GM18909 (cell line): ENCODE measurements at regions not wholly inside any gene's neighbourhood (a gene's known extent, or its start where the extent isn't known, plus 50 kb on each side); places are given as distances from the start of the nearest gene placed in this dataset.

Experiments used
- ATAC-seq: cut with Tn5 transposase; IDR thresholded peaks from one replicate; pipeline ENCODE4 v1.9.1; 2021; ENCODE audit warnings: mild to moderate bottlenecking; ENCODE audit not compliant: unreplicated experiment, poor library complexity

DNA sequence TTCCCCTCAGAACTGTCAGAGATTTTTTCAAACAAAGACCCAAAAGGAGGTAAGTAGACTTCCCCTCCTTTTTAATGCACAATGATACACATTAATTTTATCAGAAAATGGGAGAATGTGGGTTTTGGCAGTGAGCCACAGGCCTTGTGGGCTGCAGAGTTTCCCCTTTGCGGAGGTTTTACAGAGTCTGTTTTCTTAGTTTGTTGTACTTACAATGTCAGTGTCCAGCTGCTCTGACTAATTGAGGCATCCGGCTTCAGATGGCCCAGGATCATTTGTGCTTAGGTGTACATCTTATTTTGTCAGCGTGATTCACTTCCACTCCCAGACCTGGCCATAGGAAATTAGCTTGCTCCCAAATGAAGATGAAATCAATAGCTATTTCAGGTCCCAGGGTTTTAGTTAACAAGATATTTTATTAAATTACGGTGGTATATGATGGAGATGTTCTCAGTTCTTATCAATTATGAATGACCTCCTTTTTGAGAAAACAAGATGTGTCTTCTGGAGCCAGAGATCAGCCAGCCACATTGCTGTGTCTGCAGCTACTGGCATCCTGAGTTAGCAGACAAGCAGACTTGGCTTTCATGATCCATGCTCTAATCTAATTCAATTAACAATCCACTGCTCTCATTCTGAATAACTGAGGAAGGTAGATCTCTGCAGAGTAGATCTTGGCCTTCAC, 1086.6 kb upstream of the SORCS1 start:
- ATAC-seq: no peak

DNA sequence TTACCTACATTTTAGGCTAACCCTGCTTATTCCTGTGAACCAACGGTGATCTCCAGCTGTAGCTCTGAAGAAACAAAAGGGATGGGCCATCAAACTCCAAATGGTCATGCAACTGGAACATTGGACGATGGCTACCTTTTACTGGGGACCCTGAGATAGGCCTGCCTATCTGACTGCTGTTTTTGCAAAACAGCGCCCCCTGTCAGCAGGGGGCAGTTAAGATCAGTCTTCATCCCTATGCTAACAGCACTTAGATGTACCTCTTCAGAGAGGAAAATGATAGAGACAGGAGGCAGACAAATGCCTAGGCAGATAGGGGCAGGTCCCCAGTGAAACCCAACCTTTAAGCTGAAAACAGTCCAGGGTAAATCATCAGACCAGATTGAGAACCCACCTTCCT, 1085.4 kb upstream of the SORCS1 start:
- no peak for ATAC-seq

DNA sequence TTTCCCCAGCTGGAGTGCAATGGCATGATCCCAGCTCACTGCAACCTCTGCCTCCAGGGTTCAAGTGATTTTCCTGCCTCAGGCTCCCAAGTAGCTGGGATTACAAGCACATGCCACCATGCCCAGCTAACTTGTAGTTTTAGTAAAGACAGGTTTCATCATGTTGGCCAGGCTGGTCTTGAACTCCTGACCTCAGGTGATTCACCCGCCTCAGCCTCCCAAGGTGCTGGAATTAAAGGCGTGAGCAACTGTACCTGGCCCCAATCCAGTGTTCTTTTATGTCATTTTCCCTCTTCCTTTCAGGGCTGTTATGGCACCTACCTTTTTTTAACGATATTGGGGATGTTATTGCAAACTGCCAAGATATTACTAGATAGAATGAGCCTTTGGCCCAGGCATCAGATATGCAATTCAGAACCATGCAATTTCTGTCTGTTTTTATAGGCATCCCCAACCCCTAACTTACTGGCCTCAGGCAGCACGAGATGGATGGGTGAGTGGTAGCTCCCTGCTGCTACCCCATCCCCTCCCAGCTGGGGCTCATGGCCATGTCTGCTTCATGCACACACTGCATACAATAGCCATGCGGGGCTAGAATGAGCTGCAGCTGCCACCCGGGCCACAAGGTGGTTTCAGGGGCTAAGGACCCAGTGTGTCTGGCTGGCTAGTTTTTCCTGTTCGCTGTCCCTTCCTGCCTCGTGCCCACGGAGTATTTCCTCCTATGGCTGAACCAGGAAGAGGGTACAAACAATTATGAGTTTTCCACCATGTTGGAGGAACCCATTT, 1080.1 kb upstream of the SORCS1 start:
- no peak for ATAC-seq

DNA sequence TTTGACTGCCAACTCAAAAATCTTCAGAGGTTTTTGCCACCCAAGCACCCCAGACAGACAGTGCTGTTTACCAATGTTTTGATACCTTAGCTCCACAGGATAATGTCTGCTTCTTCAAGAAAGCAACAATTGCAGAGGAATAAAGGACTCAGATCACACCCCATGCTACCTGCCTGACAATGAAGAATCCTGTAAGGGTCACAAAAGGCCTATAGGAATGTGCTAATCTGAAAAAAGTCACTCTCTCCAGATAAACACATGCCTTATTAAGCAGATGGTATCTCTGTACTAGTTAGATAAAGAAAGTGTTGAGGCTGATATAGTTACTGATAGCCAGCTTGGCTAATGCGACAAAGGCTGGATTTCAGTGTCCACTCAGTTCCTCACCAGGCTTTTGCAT, 1076.7 kb upstream of the SORCS1 start:
- ATAC-seq: no peak

DNA sequence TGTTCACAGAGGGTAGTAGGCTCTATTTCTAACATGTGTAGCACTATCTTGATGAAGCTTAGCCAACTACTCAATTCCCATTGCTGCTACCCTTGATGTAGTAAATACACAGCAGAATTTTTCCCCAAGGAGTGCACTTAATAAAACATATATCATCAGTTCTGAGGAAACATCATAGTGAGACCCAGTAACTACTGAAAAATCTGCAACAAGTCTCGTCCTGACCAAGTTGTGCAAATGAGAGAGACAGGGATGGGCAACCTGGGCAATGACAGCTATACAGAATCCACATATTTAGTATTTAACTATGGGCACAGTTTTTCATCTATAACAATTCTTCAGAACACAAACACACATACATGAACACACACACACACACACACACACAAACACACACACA, 1073.8 kb upstream of the SORCS1 start:
- no peak for ATAC-seq

DNA sequence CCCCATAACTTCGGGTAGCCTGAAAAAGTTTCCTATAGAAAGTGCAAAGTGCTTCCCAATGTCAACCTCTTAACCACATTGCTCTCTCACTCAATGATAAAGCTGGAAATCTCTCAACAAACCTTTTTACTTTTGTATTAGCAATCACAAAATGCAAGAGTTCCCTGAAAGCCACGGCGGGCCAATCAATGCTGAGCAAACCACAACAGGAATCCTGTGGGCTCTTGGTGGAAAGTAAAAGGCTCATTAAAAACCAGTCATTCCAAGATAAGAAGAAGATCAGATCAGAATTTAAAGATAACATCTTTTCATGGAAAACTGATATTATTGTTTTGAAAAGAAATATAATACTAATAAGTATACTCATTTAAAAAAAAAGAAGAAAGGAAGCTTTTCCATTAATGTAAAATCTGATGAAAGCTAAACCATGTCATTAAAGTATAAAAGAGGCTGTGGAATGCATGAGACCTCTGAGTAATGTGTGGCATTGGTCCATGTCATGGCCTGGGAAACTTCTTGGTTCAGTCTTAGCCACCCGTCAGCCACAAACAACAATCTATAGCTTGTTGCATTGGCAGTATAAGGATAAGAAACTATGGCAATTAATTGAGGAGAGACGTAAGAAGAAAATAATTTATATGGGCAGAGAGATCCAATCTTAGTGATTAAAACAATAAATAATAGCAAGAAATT, 1066.1 kb upstream of the SORCS1 start:
- ATAC-seq: no peak

DNA sequence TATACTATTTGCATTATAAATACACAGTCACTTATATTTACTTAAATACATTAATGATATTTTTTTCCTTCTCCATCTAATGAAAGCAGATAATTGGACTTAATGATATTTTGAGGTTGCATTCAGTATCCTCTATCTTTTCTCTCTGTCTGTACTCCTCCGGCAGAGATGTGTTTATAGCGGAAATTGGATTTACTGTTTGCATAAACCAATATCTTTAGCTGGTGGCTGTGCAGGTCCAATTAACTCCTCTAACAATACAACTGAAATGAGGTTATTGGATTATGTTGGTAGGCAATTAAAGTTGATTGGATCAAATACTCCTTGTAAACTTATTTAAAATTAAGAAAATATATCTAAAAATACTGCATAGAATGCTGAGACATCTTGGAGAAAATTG, 1044.2 kb upstream of the SORCS1 start:
- no peak for ATAC-seq

DNA sequence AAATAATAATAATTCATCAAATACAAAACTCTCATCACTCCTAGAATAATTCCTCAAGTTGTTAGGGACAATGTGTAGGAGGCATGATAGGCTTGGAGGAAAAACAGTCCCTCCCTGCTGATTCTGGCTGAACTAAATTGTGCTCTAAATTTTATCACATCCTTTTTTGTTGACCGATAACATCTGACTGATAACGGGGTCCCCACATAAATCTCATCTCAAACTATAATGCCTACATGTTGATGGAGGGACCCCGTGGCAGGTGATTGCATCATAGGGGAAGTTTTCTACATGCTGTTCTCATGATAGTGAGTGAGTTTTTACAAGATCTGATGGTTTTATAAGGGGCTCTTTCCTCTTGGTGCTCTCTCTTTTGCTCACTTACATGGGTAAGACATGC, 1043.5 kb upstream of the SORCS1 start:
- no peak for ATAC-seq

DNA sequence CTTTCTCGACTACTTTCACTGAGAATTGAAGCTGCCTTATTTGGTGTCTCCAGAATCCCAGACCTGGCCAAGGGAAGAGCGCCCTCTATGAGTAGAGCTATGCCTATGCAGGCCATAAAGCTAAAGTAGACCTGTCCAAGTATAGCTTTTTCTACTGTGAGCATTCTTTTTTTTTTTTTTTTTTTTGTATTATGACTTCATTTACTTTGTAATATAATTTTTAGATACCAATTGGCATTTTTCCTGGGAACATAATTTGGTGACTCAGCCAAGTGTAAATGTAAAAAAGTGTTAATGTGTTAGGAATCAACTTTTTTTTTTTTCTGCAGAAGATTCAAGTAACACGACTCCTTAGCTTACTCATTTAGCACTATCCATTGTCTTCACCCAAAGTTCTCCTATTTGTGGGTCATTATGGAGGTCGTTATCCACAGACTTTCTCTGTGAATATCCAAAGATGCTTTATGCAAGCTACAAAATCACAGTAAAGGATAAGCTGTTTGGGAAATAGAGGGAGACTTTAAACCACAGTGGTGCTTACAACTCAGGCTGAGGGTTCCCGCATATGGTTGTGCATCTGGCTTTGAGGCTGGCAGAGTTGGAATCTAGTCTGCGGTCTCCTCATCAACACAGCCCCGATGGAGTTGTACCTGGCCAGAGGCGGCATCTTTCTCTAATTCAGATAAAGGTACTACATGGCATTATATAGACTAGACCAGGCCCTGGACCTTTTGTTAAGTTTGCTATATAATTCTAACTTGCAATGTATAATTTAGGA, 1040.2 kb upstream of the SORCS1 start:
- ATAC-seq: no peak

DNA sequence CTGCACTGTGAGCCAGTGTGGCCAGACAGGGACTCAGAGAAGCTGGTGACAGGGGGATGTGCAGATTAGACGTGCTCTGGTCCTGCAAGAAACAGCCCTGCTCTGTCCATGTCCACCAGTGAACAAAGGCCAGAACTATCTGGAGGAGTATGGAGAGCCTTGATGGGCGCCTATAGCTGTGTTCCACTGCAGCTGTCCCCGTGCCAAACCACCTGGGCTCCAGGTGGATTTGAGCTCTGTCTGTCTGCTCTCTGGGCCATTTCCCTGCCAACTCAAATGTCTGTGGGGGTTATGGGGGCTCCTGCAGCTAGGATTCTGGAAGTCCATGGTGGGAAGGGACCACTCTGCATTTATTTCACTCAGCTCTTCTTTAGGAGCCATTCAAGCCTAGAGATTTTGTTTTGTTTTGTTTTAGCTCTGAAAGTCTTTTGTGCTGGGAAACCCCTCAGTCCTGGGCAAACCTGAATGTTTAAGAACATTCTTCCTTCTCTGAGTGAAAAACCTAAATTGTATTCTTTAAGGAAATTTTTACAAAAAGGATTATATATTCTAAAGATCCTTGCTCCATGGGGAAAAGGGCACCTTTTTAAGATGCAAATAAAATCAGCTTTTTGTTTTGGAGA, 1039.5 kb upstream of the SORCS1 start:
- no peak for ATAC-seq

DNA sequence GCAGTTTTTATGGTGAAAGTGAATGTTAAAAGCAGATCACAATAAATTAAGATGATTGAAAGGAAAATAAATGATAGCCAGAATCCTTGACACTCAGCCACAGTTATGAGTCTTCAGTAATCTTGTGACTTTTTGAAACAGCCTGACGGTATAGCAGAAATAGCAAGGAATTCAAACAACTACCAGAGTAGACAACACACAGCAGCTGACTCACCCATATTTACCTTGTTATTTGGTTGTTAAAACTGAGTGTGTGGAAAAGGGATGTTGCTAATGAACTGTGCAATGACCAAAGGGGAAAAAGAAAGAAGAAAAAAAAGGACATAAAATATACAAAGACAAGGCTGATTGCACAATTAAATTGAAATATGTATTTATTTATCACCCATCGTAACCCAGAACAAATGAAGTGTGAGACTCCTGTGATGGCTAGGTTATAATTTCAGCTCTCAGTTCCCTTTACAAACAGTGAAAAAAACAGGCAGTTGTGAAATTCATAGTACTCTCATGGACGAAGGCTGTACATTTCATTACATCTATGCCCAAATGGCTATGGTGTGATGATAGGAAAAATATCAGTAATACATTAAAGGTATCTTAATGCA, 1023.0 kb upstream of the SORCS1 start:
- ATAC-seq: no peak

DNA sequence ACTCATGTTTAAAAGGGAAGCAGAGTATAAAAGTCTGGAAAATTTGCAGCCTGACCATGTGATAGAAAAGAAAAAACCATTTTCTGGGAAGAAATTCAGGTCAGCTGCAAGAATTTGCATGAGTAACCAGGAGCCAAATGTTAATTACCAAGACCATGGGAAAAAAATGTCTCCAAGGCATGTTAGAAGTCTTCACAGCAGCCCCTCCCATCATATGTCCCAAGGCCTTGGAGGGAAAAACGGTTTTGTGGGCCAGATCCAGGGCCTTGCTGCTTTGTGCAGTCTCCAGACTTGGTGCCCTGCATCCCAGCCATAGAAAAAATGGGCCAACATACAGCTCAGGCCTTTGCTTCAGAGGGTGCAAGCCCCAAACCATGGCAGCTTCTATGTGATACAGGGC, 1019.6 kb upstream of the SORCS1 start:
- no peak for ATAC-seq

DNA sequence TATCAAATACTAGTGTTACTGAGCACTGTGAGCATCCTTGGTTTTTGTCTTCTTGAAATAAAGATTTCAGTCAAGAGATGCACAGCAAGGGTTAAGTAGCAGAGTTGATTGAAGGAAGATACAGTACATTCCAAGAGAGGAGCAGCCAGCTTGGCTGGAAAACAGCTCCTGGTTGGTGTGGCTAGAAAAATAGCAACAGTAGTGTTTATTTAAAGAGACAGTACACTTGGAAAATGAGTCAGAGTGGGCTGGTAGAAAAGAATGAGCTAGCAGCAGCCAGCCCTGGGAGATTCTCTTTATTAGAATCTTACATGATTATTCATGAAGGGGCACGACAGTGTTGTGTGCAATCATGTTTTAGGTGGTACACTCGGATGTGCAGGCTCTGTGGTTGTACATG, 1016.4 kb upstream of the SORCS1 start:
- no peak for ATAC-seq

DNA sequence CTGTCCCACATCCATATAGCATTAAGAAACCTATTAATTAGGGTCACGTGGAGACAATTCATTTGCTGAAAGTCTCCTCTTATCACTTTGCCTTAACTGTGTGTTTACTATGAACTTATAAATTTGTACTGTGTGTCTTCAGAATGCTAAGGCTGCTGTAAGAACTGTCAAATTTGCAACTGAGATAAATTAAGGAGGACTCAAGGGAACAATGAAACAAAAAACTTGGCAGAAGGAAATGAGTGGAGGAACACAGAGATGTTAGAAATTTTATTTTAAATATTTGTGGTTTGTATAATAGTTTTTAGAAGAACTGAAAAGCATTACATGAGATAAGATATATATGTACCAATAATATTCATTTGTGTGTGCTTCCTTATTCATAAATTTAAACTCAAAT, 1005.3 kb upstream of the SORCS1 start:
- ATAC-seq: no peak

DNA sequence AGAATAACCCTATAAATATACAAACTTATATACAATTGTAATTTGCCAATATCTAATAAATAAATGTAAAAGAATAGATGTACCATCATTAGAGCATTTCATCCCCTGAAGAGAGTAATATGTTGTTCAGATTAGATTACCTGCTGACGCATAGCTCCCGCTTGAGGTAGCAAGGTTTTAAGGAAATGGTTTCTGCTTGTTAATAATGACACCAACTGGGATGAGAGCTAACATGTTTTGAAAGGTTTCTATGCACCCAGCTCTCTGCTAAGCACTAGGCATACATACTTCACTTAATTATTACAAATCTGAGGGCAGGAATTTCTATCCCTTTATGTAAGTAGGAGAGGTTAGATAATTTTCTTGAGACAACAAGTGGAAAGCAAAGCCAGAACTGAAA, 1003.3 kb upstream of the SORCS1 start:
- no peak for ATAC-seq

DNA sequence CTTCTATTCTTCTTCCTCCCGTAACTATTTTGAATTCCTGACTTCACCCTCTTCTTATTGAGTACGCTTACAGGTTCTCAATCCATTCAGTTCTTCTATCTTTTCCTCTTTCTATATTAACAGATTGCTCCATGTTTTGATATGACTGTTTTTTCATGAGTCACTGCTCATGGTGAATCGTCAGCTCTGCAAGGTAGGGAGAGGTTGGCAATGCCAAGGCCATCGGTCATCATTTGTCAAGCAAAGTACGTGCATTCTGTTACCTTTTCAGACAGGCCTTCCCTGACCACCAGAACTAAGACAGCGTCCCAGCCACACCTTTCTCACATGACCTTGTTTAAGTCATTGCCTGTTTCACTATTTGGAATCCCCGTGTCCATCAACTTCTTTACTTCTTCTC, 1001.9 kb upstream of the SORCS1 start:
- no peak for ATAC-seq

DNA sequence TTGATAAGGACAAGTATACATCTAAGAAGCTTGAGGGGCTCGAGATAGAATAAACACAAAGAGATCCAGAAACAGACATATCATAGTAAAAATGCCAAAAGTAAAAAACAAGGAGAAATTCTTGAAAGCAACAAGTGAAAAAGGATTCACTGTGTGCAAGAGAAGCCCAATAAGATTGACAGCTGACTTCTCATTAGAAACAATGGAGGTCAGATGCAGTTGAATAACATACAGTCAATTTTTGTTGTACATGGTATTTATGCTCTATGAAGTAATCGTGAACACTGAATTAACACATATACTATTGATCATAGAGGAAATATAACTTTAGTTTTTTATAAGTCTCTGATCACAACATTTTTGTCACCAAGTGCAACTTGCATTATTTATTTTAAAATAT, 982.8 kb upstream of the SORCS1 start:
- ATAC-seq: no peak

DNA sequence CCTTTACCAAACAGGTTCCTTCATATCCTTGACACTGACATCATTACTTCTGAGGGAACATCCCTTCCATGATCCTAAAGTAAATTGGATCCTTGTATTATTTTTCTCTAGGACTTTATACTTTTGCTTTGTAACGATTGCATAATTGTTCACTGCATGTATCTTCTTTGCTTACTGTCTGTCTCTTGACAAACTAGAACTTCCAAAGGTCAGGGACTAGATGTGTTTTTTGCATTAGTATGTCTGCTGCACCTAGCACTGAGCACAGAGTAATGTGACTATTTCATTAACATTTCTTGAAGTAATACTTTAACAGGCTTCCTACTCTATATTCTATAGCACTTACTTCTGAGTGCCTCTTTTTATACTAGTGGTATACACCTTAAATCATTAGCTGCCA, 976.6 kb upstream of the SORCS1 start:
- ATAC-seq: no peak

DNA sequence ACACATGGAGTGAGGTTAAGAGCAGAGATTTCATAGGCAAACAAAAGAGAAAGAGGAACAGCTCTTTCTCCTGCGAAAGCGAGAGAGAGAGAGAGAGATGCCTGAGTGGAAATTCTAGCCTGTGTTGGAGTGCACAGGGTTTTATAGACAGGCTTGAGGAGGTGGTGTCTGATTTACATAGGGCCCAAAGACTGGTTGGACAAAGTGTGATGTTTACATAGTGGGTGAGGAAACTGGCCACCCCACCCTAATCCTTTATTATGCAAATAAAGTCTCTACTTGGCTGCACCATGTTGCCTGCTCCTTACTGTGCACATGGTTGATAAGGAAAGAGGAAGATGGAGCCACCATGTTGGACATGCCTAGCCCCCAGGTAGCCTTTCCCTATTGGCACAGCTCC, 967.8 kb upstream of the SORCS1 start:
- no peak for ATAC-seq

DNA sequence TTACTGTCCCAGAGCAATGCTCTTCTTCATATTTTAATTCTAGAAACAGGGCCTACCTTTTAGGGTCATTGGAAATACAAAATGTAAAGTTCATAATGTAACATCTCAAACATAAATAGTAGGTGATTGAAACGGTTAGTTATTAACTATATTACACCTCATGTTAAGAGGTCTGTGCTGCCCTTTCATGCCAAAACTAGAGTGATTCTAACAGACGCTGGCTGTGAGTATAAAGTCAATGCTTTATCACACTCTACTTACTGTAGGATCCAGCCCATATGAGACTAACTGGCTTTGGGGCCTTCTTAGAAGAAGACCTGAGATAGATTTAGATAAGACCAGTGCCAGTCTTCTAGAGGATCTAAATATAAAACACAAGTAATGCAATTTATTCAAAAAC, 966.1 kb upstream of the SORCS1 start:
- no peak for ATAC-seq
